ENCODE measurements at regions not wholly inside any gene's neighbourhood (a gene's known extent, or its start where the extent isn't known, plus 50 kb on each side); places are given as distances from the start of the nearest gene placed in this dataset.

DNA sequence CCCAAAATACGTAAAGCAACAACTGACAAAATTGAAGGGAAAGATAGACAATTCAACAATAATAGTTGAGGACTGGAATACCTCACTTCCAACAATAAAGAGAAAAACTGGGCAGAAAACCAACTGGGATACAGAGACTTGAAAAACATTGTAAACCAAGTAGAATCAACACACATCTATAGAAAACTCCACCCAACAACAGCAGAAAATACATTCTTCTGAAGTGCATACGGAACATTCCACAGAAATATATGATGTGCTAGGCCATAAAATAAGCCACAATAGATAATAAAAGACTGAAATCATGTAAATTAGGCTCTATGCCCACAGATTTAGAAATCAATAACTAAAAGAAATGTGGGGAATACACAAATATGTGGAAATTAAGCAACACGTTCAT, 98.4 kb upstream of the THBS1 start:
- intact Hi-C loops (cut with micrococcal nuclease): no loop called here
- no peaks in the 10 kb centered on the region for H3K36me3 Mint-ChIP-seq
- no peak for ATAC-seq
- DNase-seq: no peak
- Histone ChIP-seq H3K27ac (ENCODE audit: low read depth, low read length) (no peak overlapping the region), H3K4me3 (ENCODE audit: low read length) (no peak overlapping the region), H3K4me1 (ENCODE audit: control insufficient read depth in 2 of 2, insufficient read depth in 2 of 2, low read length in 2 of 2) (no peaks in the 10 kb centered on the region), H3K9me3 (ENCODE audit: control insufficient read depth in 2 of 3, low read length in 3 of 3) (no peaks in the 10 kb centered on the region), H3K27me3 (ENCODE audit: control insufficient read depth in 2 of 2, insufficient read depth in 2 of 2, low read length in 2 of 2) (no peaks in the 10 kb centered on the region), H3K36me3 (ENCODE audit: control insufficient read depth in 2 of 3, insufficient read depth in 3 of 3, low read length in 3 of 3) (no peaks in the 10 kb centered on the region)
- peaks cover 0 to 5% (median 0%) of the 10 kb centered on the region in 7 donors for H3K4me1 Mint-ChIP-seq
- ChIA-PET CTCF (no interaction called here), POLR2A (no interaction called here)
- peaks cover 0 to 17% (median 8%) of the 10 kb centered on the region in 5 donors for H3K27me3 Mint-ChIP-seq
- H3K4me3 Mint-ChIP-seq: no peak overlapping the region
- H3K27ac Mint-ChIP-seq: no peak overlapping the region
- H3K9me3 Mint-ChIP-seq: no peaks in the 10 kb centered on the region

DNA sequence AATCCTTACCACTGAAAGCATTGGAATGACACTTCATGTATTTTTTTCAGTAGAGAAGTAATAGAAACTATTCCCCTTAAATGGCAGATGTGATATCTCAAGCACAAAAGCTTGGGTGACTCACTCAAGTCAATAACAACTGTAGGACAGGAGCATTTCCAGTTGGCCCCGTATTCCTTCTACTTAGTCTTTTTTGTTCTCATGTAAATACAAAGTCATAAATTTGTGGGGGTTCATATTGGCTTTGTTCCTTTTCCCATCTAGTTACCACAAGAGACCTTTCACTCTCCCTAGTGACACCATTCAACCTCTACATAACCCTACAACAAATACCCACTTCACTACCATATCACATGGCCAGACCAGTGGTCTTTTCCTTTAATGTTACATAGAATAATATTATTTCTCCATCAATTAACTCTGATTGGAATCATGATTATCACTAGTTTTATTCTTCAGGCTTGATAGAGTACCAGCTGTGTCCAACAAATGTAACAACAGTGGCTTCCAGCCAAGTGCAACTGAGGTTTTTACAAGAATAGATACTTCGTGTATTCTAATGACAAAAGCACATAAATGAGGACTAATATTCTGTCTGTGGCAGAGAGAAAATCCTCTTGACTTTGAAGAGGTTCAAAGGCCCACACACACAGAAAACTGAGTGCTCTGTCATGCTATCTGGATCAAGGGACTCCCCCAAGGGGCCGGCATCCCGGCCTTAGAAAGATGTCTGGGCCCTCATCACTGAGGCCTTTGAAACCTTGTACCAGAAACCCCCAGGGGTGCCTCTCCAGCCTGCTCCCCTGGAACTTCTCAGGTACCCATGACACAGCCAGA, 94.0 kb upstream of the THBS1 start:
- DNase-seq: no peak
- Mint-ChIP-seq H3K4me3 (no peak overlapping the region), H3K36me3 (no peaks in the 10 kb centered on the region), H3K27me3 (peaks cover 0 to 10% (median 0%) of the 10 kb centered on the region in 5 donors), H3K27ac (no peak overlapping the region), H3K9me3 (no peaks in the 10 kb centered on the region), H3K4me1 (no peaks in the 10 kb centered on the region)
- CTCF ChIA-PET: interaction anchor here (1.5 kb wide), 1 partner anchor 14 kb away, joined by 3 read pairs; no protein-coding TSS in a partner anchor
- H3K4me3 ChIP-seq (ENCODE audit: low read length): no peak overlapping the region
- no peak for ATAC-seq
- POLR2A ChIA-PET: no interaction called here
- no peaks in the 10 kb centered on the region for H3K4me1 ChIP-seq (ENCODE audit: control insufficient read depth in 2 of 2, insufficient read depth in 2 of 2, low read length in 2 of 2)
- no peaks in the 10 kb centered on the region for H3K9me3 ChIP-seq (ENCODE audit: control insufficient read depth in 2 of 3, low read length in 3 of 3)
- no peaks in the 10 kb centered on the region for H3K36me3 ChIP-seq (ENCODE audit: control insufficient read depth in 2 of 3, insufficient read depth in 3 of 3, low read length in 3 of 3)
- H3K27ac ChIP-seq (ENCODE audit: low read depth, low read length): no peak overlapping the region
- intact Hi-C loops (cut with micrococcal nuclease): no loop called here
- no peaks in the 10 kb centered on the region for H3K27me3 ChIP-seq (ENCODE audit: control insufficient read depth in 2 of 2, insufficient read depth in 2 of 2, low read length in 2 of 2)

DNA sequence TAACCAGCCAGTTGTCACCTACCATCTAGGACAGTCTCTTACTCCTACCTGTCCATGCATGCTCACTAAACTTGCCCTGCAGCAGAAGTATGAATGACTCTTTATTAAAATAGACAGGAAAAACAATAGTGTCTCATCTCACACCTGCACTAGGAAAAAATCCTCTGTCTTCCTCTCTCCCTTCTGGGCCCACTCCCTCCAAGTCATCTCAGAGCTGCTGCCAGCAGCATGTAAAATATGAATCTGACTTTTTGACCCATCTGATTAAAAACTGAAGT, 93.5 kb upstream of the THBS1 start:
- no peaks in the 10 kb centered on the region for H3K4me1 Mint-ChIP-seq
- H3K27me3 Mint-ChIP-seq: peaks cover 0 to 9% (median 2%) of the 10 kb centered on the region in 5 donors
- no peak overlapping the region for H3K27ac Mint-ChIP-seq

DNA sequence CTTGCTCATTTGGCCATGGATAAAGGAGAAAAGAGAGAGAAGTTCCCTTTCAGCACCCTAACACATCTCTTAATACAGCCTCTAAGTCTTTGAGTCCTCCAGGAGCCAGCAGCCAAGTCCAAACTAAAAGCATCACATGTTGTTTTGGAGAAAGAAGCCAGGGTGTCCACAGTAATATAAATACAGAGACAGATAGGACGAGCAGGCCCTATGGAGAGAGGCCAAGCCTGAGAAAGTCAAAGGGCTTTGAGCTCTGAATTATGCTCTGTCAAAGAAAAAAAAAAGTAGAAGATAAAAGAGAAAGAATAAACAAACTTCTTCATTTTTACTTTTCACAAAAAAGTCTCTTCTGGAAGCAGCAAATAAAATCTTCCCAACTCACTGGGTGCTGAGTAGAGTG, 92.4 kb upstream of the THBS1 start:
- Mint-ChIP-seq H3K4me1 (no peaks in the 10 kb centered on the region), H3K9me3 (peaks cover 0 to 2% (median 0%) of the 10 kb centered on the region in 11 donors), H3K27ac (no peak overlapping the region), H3K4me3 (no peak overlapping the region), H3K27me3 (peaks cover 0 to 13% (median 6%) of the 10 kb centered on the region in 5 donors), H3K36me3 (no peaks in the 10 kb centered on the region)
- Histone ChIP-seq H3K4me1 (ENCODE audit: control insufficient read depth in 2 of 2, insufficient read depth in 2 of 2, low read length in 2 of 2) (no peaks in the 10 kb centered on the region), H3K27me3 (ENCODE audit: control insufficient read depth in 2 of 2, insufficient read depth in 2 of 2, low read length in 2 of 2) (no peaks in the 10 kb centered on the region), H3K27ac (ENCODE audit: low read depth, low read length) (no peak overlapping the region), H3K4me3 (ENCODE audit: low read length) (no peak overlapping the region), H3K36me3 (ENCODE audit: control insufficient read depth in 2 of 3, insufficient read depth in 3 of 3, low read length in 3 of 3) (no peaks in the 10 kb centered on the region), H3K9me3 (ENCODE audit: control insufficient read depth in 2 of 3, low read length in 3 of 3) (no peaks in the 10 kb centered on the region)
- ATAC-seq: no peak
- DNase-seq: no peak
- POLR2A ChIA-PET: no interaction called here
- CTCF ChIA-PET: no interaction called here
- intact Hi-C loops (cut with micrococcal nuclease): no loop called here

More for the DNA sequence above, 93.5 kb upstream of the THBS1 start:
- no peak overlapping the region for H3K4me3 Mint-ChIP-seq
- Histone ChIP-seq H3K27ac (ENCODE audit: low read depth, low read length) (no peak overlapping the region), H3K36me3 (ENCODE audit: control insufficient read depth in 2 of 3, insufficient read depth in 3 of 3, low read length in 3 of 3) (no peaks in the 10 kb centered on the region), H3K4me1 (ENCODE audit: control insufficient read depth in 2 of 2, insufficient read depth in 2 of 2, low read length in 2 of 2) (no peaks in the 10 kb centered on the region), H3K9me3 (ENCODE audit: control insufficient read depth in 2 of 3, low read length in 3 of 3) (no peaks in the 10 kb centered on the region), H3K4me3 (ENCODE audit: low read length) (no peak overlapping the region), H3K27me3 (ENCODE audit: control insufficient read depth in 2 of 2, insufficient read depth in 2 of 2, low read length in 2 of 2) (no peaks in the 10 kb centered on the region)
- intact Hi-C loops (cut with micrococcal nuclease): no loop called here
- ChIA-PET CTCF (interaction anchor here (1.5 kb wide), 1 partner anchor 15 kb away, joined by 3 read pairs; no protein-coding TSS in a partner anchor), POLR2A (no interaction called here)
- no peak for ATAC-seq
- H3K9me3 Mint-ChIP-seq: peaks cover 0 to under 1% (median 0%) of the 10 kb centered on the region in 11 donors
- no peak for DNase-seq
- no peaks in the 10 kb centered on the region for H3K36me3 Mint-ChIP-seq

DNA sequence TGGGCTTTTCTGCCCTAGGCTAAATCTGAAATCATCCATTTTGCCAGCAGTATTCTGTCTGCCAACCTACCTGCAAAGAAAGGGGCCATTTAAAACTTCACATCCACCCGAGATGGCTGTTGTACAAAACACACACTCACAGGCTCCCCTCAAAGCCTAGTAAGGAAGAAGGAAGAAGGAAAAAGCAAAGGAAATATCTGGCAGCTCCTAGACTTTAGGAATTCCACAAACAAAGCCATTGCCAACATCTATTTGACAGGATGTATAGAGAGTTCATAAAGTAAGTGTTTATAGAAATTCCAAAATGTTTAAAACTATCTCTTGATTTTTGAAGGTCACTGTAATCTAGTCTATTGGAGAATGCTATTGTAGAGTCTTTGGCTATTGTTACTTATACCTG, 91.9 kb upstream of the THBS1 start:
- DNase-seq (no peak), ATAC-seq (no peak)
- H3K27ac ChIP-seq (ENCODE audit: low read depth, low read length): no peak overlapping the region
- intact Hi-C loops (cut with micrococcal nuclease): no loop called here
- no peak overlapping the region for H3K27ac Mint-ChIP-seq
- H3K4me1 Mint-ChIP-seq: no peaks in the 10 kb centered on the region
- H3K27me3 ChIP-seq (ENCODE audit: control insufficient read depth in 2 of 2, insufficient read depth in 2 of 2, low read length in 2 of 2): no peaks in the 10 kb centered on the region
- H3K4me1 ChIP-seq (ENCODE audit: control insufficient read depth in 2 of 2, insufficient read depth in 2 of 2, low read length in 2 of 2): no peaks in the 10 kb centered on the region
- ChIA-PET CTCF (no interaction called here), POLR2A (no interaction called here)
- H3K4me3 Mint-ChIP-seq: no peak overlapping the region
- H3K4me3 ChIP-seq (ENCODE audit: low read length): no peak overlapping the region
- H3K9me3 Mint-ChIP-seq: peaks cover 0 to 2% (median 0%) of the 10 kb centered on the region in 11 donors
- no peaks in the 10 kb centered on the region for H3K36me3 Mint-ChIP-seq
- peaks cover 0 to 13% (median 6%) of the 10 kb centered on the region in 5 donors for H3K27me3 Mint-ChIP-seq
- H3K36me3 ChIP-seq (ENCODE audit: control insufficient read depth in 2 of 3, insufficient read depth in 3 of 3, low read length in 3 of 3): no peaks in the 10 kb centered on the region
- no peaks in the 10 kb centered on the region for H3K9me3 ChIP-seq (ENCODE audit: control insufficient read depth in 2 of 3, low read length in 3 of 3)

DNA sequence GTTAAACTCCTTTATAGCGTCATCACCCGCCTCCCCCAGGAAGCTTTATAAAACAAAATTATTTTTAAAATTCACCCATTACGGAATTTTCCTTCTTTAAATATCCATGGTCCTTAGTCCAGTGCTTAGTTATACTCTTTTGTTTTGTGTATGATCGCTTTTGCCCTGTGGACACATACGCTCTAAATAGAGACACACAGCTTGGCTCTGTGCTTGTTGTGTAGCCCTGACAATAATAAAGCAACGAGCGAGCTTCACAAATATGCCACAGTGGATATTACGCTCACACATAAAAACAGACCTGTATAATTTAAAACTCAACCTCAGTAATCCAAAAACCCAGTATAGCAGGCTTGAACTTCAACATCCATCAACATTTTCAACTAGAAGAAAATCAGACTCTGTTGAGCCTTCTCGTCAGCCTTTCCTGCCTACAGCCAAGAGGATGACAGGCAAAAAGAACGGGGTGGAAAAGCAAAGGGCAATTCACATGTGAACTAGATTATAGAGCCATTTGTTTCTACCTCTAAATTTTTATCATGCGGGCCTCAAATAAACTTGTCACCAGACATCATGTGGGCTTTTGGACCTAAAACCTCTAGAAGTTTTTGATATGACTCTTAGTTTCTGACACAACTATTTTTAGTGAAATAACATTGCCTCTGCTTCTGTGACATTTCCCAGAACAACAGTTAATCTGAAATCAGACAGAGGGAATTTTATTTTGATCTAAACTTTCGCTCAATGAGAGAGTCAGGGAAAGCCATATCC, 89.6 kb upstream of the THBS1 start:
- H3K4me3 Mint-ChIP-seq: no peak overlapping the region
- Histone ChIP-seq H3K27me3 (ENCODE audit: control insufficient read depth in 2 of 2, insufficient read depth in 2 of 2, low read length in 2 of 2) (no peaks in the 10 kb centered on the region), H3K36me3 (ENCODE audit: control insufficient read depth in 2 of 3, insufficient read depth in 3 of 3, low read length in 3 of 3) (no peaks in the 10 kb centered on the region), H3K4me1 (ENCODE audit: control insufficient read depth in 2 of 2, insufficient read depth in 2 of 2, low read length in 2 of 2) (no peaks in the 10 kb centered on the region), H3K4me3 (ENCODE audit: low read length) (no peak overlapping the region), H3K9me3 (ENCODE audit: control insufficient read depth in 2 of 3, low read length in 3 of 3) (no peaks in the 10 kb centered on the region), H3K27ac (ENCODE audit: low read depth, low read length) (no peak overlapping the region)
- peaks cover 7 to 25% (median 14%) of the 10 kb centered on the region in 5 donors for H3K27me3 Mint-ChIP-seq
- H3K9me3 Mint-ChIP-seq: peaks cover 0 to 2% (median 0%) of the 10 kb centered on the region in 11 donors
- no peak for ATAC-seq
- intact Hi-C loops (cut with micrococcal nuclease): no loop called here
- H3K27ac Mint-ChIP-seq: no peak overlapping the region
- no peak for DNase-seq
- ChIA-PET POLR2A (no interaction called here), CTCF (no interaction called here)
- H3K4me1 Mint-ChIP-seq: peaks cover 0 to 3% (median 0%) of the 10 kb centered on the region in 7 donors
- H3K36me3 Mint-ChIP-seq: no peaks in the 10 kb centered on the region
